T-helper 17 cell (primary cell): ENCODE measurements at regions not wholly inside any gene's neighbourhood (a gene's known extent, or its start where the extent isn't known, plus 50 kb on each side); places are given as distances from the start of the nearest gene placed in this dataset.
A peak's percentile ranks its signal among the peaks of the same experiment; 100 is the strongest.

Experiments
- ATAC-seq: fragments of 150-1000 bp; cut with Tn5 transposase; 2 replicates; pipeline ENCODE4 v1.10.0; 2021; ENCODE audit warnings: mild to moderate bottlenecking, moderate library complexity
- DNase-seq, 3 donors: peaks; one replicate each; pipeline versions ENCODE4 v3.0.0 to v3.0.0-alpha.2; 2020 to 2021
- H3K9me3 ChIP-seq: one replicate; pipeline ENCODE4 v1.7.0; 2013; ENCODE audit warnings: low read length, mild to moderate bottlenecking; ENCODE audit not compliant: control insufficient read depth, poor library complexity, severe bottlenecking
- H3K27ac Mint-ChIP-seq: one replicate; pipeline ENCODE4 v1.8.0; 2022; ENCODE audit warnings: mild to moderate bottlenecking, moderate library complexity, mixed read lengths
- H3K27me3 Mint-ChIP-seq: one replicate; pipeline ENCODE4 v1.8.0; 2022; ENCODE audit warnings: mixed read lengths
- H3K36me3 Mint-ChIP-seq: one replicate; pipeline ENCODE4 v1.8.0; 2022; ENCODE audit warnings: low read depth, mixed read lengths
- H3K4me1 Mint-ChIP-seq: one replicate; pipeline ENCODE4 v1.8.0; 2022; ENCODE audit warnings: mild to moderate bottlenecking, mixed read lengths
- H3K4me3 Mint-ChIP-seq: one replicate; pipeline ENCODE4 v1.8.0; 2022; ENCODE audit warnings: mild to moderate bottlenecking, moderate library complexity, mixed read lengths

DNA sequence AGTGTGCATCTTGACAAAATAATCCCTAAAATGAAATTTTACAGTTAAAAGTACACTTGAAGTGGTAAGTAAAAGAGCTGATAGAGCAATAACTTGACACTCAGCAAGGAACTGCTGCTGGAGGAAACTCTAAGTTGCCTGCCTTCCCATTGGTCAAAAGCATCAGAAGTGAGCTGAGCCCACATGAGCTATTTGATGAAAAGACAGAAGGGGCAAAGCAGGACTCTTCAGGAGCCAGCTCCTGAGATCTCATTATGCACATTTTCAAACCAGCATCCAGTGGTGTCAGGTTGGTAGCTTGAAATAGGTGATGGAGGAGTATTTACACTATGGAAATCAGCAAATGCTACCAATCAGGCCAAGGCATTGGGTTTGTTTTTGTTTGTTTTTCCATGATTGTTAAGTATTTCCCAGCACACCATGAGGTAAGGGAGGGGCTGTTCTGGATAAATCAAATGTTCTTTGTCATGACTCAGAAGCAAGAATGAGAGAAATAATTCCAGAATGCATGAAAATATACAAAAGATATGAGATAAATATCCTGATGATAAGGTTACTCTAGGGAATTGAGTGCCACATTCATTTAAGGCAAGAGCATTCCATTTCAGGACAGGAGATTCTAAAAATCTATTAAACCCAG is 316.6 kb downstream of the SNX13 start:
- no peaks in the 10 kb centered on the region for H3K36me3 Mint-ChIP-seq
- no peaks in the 10 kb centered on the region for H3K4me1 Mint-ChIP-seq
- DNase-seq (no peak), ATAC-seq (no peak)
- no peak overlapping the region for H3K4me3 Mint-ChIP-seq
- H3K27me3 Mint-ChIP-seq = peaks cover 6% of the 10 kb centered on the region
- no peak overlapping the region for H3K27ac Mint-ChIP-seq
- H3K9me3 ChIP-seq = no peaks in the 10 kb centered on the region

- H3K9me3 ChIP-seq = no peaks in the 10 kb centered on the region
- Mint-ChIP-seq H3K4me3 (no peak overlapping the region), H3K36me3 (no peaks in the 10 kb centered on the region), H3K27me3 (peaks cover 6% of the 10 kb centered on the region), H3K27ac (no peak overlapping the region), H3K4me1 (no peaks in the 10 kb centered on the region)
- DNase-seq = no peak
- ATAC-seq = no peak
Measured at GRCh38 chr7:17624379-17624778, 315.9 kb downstream of the SNX13 start.

DNA sequence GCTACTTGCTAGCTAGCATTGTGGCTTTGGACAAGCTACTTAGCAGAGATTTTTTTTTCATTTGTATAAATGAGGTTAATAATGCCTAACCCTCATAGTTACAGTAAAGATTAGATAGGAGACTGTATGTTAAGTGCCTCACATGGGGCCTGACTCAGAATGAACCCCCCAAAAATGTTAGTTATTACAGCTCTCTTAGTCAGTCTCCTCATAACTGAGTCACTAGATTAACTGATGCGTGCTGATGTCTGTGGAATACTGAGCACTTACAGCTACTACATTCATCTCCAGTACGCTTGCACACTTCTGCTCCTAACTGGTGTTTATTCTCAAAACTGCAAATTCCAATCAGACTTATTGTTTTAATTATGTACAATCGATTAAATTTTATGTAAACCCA is 315.3 kb downstream of the SNX13 start:
- Mint-ChIP-seq H3K4me3 (no peak overlapping the region), H3K4me1 (no peaks in the 10 kb centered on the region), H3K27me3 (peaks cover 6% of the 10 kb centered on the region), H3K36me3 (no peaks in the 10 kb centered on the region), H3K27ac (no peak overlapping the region)
- DNase-seq (no peak), ATAC-seq (no peak)
- H3K9me3 ChIP-seq = no peaks in the 10 kb centered on the region

DNA sequence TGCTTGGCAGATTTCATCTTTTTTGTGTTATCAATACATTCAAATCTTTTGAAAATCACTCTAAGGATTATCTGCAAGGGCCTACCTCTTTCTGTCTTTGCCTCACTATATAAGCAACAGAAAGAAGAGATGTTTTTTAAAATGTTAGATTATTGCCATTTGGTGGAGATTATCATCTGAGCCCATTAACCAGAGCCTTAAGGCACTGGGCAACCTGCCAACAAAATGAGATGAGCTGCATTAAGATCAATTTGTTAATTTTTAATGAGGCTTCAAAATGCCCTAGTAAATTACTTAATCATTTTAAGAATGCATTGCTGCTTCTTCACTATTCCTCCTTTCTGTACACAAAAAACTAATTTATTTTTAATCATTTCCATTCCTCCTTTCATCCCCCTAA is 314.1 kb downstream of the SNX13 start:
- Mint-ChIP-seq H3K27ac (no peak overlapping the region), H3K4me1 (no peaks in the 10 kb centered on the region), H3K4me3 (no peak overlapping the region), H3K27me3 (peaks cover 3% of the 10 kb centered on the region), H3K36me3 (no peaks in the 10 kb centered on the region)
- DNase-seq (no peak), ATAC-seq (no peak)
- H3K9me3 ChIP-seq = no peaks in the 10 kb centered on the region

DNA sequence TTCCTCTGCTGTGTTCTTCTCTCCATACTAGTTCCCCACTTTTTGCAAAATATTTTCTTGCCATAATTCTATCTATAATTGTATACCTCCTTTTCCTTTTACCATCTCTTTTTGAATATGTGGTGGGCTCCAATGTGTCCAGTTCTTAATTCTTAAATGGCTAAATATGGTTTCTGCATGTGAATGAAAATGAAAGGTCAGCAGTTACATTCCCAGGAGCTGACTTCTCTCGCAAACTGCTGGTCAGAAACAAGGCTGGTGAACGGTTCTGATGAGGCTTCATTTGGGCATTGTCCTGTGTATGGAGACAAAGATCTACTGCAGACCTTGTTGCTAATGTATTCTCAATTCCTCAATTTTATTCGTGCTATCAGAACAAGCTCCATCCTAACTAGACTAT is 309.2 kb downstream of the SNX13 start:
- Mint-ChIP-seq H3K27ac (no peak overlapping the region), H3K27me3 (peaks cover 4% of the 10 kb centered on the region), H3K4me3 (no peak overlapping the region), H3K36me3 (no peaks in the 10 kb centered on the region), H3K4me1 (no peaks in the 10 kb centered on the region)
- ATAC-seq (no peak), DNase-seq (no peak)
- no peaks in the 10 kb centered on the region for H3K9me3 ChIP-seq

DNA sequence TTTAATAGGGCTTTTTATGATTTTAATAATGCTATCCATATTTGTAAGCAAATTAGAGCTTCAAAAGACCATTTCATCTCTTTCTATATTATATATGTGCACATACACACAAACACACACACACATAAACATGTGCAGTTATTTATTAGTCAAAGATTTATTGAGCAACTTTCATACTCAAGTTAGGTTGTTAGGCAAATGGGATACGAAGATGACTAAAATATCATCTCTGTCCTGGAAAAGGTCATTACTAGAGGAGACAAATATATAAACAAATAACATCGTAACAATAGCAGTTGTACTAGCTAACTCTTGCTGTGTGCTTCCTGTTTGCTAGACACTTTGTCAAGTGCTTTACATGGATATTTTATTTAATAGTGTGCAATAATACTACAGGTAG is 307.9 kb downstream of the SNX13 start:
- H3K36me3 Mint-ChIP-seq = no peaks in the 10 kb centered on the region
- peaks cover 15% of the 10 kb centered on the region for H3K27me3 Mint-ChIP-seq
- DNase-seq (no peak), ATAC-seq (no peak)
- no peaks in the 10 kb centered on the region for H3K9me3 ChIP-seq
- H3K4me1 Mint-ChIP-seq = no peaks in the 10 kb centered on the region
- no peak overlapping the region for H3K4me3 Mint-ChIP-seq
- no peak overlapping the region for H3K27ac Mint-ChIP-seq

DNA sequence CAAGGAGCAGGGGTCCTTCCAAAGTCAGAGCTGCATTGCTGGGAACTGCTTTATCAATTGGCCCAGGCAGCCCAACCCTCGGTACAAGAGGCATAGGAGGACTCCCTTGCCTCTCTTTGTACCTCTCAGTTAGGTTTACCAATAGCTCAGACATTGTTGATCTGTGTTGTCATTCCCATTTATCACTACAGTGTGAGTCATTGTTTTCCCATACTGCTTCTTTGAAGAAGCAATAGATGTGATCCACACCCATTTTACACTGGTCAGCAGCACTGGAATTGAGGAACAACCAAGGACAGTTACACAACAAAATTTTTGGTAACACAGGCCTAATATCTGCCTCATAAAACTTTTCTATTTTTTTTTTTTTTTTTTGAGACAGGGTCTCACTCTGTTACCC is 307.2 kb downstream of the SNX13 start:
- DNase-seq = no peak
- H3K27ac Mint-ChIP-seq = no peak overlapping the region

GRCh38 chr7:17638727-17639126 is 301.6 kb downstream of the SNX13 start:
- peaks cover 30% of the 10 kb centered on the region for H3K27me3 Mint-ChIP-seq
- H3K4me3 Mint-ChIP-seq = no peak overlapping the region
- H3K9me3 ChIP-seq = no peaks in the 10 kb centered on the region
- H3K36me3 Mint-ChIP-seq = no peaks in the 10 kb centered on the region
- no peak for ATAC-seq
- peaks cover 3% of the 10 kb centered on the region for H3K4me1 Mint-ChIP-seq
- no peak for DNase-seq
- H3K27ac Mint-ChIP-seq = no peak overlapping the region

More for the DNA sequence above, 307.2 kb downstream of the SNX13 start:
- ATAC-seq = no peak
- no peaks in the 10 kb centered on the region for H3K36me3 Mint-ChIP-seq
- H3K4me1 Mint-ChIP-seq = peaks cover 3% of the 10 kb centered on the region
- no peaks in the 10 kb centered on the region for H3K9me3 ChIP-seq
- no peak overlapping the region for H3K4me3 Mint-ChIP-seq
- peaks cover 15% of the 10 kb centered on the region for H3K27me3 Mint-ChIP-seq

DNA sequence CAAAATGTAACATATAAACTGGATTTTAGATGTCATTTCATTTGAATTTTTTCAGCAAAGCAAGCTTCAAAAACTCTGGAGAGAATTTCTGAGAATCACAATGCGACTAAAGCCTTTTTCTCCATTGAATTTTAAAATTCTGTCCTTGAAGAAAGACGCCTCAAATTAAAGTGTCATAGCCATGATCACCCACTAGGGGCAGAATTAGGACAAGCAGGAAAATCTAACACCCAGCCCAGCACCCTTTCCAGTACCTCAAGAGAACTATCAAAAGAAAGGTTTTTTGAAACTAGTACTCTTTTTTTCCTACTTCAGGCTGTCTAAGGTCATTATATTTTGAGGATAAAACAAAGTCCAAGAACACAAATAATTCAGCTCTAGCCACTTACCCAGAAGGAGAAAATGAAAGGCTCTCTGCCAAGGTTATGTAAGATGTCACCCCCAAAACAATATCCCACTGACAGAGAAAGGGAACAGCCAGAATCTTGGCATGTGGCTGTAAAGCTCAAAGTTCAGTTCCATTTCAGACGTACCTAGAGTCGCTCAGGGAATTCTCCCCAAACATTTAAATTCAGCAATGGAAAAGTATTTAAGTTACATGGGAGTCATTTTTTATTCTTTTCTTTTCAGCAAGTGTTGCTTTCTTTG is 299.4 kb downstream of the SNX13 start:
- Mint-ChIP-seq H3K27ac (no peak overlapping the region), H3K36me3 (no peaks in the 10 kb centered on the region), H3K27me3 (peaks cover 30% of the 10 kb centered on the region), H3K4me1 (peaks cover 3% of the 10 kb centered on the region), H3K4me3 (no peak overlapping the region)
- ATAC-seq (no peak), DNase-seq (peak in 1 of 3 donors; percentile 10)
- no peaks in the 10 kb centered on the region for H3K9me3 ChIP-seq

- peaks cover 5% of the 10 kb centered on the region for H3K36me3 Mint-ChIP-seq
- no peak for DNase-seq
- H3K9me3 ChIP-seq = no peaks in the 10 kb centered on the region
- ATAC-seq = no peak
- H3K27me3 Mint-ChIP-seq = peaks cover 31% of the 10 kb centered on the region
- H3K4me1 Mint-ChIP-seq = no peaks in the 10 kb centered on the region
- H3K27ac Mint-ChIP-seq = no peak overlapping the region
- no peak overlapping the region for H3K4me3 Mint-ChIP-seq
Measured at GRCh38 chr7:17645500-17645899, 294.8 kb downstream of the SNX13 start.

DNA sequence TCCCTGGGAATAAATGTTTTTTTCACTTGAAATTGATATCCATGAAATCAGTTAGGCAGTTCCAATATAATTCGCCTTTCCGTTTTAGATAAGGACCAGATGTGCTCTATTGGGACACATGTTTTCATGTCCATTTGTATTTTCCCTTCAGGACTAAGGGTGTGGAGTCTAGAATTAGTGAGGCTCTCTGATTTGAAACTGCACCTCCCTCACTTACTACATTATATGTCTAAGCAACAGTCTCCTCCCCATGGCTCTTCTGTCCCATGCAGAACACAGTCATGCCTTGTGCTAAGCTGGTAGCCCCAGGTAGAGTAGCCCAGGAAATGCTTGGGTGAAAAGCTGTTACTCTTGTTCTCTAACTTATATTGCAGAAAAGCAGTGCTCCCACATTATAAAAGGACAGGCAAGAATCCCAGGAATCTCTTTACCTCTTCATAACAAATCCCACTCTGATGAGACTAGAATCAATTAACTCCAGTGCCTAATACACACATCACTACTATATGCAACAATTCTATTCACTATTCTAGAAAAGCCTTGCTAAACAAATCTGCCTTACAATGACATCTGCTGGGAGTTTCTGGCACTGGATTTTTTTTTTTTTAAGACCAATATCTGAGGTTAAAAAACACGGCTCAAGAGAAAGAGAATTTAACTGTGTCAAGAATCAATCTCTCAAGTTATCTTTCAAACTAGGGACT is 293.9 kb downstream of the SNX13 start:
- Mint-ChIP-seq H3K27ac (no peak overlapping the region), H3K4me3 (no peak overlapping the region), H3K36me3 (peaks cover 5% of the 10 kb centered on the region), H3K27me3 (peaks cover 32% of the 10 kb centered on the region), H3K4me1 (no peaks in the 10 kb centered on the region)
- no peaks in the 10 kb centered on the region for H3K9me3 ChIP-seq
- DNase-seq (no peak), ATAC-seq (no peak)

DNA sequence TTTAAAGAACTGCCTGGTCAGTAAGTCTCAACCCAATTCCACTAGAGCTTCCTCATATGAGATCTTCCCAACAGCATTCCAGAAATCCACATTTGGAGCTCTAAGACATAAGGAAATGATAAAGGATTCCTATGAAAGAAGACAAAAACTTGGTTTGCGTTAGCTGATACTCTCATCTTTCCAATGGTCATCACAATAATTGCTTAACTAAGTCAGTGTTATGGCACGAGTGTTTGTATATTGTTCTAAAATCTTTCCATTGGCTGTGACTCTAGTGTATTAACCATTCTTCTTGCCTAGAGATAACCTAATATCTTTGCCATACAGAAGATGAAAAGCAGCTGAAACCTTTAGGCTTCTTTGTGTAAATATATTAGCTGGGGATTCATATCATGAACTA is 289.0 kb downstream of the SNX13 start:
- Mint-ChIP-seq H3K36me3 (peaks cover 5% of the 10 kb centered on the region), H3K4me3 (no peak overlapping the region), H3K4me1 (peaks cover 5% of the 10 kb centered on the region), H3K27me3 (peaks cover 20% of the 10 kb centered on the region), H3K27ac (no peak overlapping the region)
- no peak for DNase-seq
- no peak for ATAC-seq
- H3K9me3 ChIP-seq = no peaks in the 10 kb centered on the region

DNA sequence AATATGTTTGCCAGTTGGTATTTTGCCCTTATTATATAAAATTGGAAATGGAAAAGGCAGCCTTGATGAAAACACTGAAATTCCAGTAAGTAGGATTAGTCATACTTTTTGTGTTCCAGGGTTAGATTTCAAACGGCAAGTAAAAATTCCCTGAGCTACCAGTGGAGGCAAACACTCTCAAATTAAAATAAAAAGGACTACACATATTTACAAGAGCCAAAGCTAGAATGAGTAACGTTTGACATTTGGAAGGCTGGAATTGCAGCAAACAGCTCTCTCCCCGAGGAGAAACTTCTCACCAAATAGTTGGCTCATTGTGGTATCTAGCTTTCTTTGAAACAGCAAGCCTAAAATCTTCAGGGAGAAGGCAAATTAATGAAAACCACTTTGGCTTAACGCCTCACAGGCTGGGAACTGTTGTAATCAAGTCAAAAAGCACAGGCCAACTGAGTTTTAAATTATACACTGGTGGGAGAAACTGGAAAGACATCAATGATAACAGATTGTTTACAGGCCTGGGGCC is 288.4 kb downstream of the SNX13 start:
- Mint-ChIP-seq H3K27ac (no peak overlapping the region), H3K4me3 (no peak overlapping the region), H3K4me1 (peaks cover 5% of the 10 kb centered on the region), H3K27me3 (peaks cover 18% of the 10 kb centered on the region), H3K36me3 (peaks cover 5% of the 10 kb centered on the region)
- ATAC-seq (no peak), DNase-seq (no peak)
- no peaks in the 10 kb centered on the region for H3K9me3 ChIP-seq
